Stimulated activated naive B cell treated with anti-CD40 and anti-IgM and Interleukin-4, amounts not matched to agents 10 μg/mL and 1 μg/mL and 100 μg/mL, for 72 hours (primary cell): ENCODE measurements at regions not wholly inside any gene's neighbourhood (a gene's known extent, or its start where the extent isn't known, plus 50 kb on each side); places are given as distances from the start of the nearest gene placed in this dataset.

Experiments used
- ATAC-seq, 2 donors: fragments of 150-1000 bp; cut with Tn5 transposase; replicated peaks; 2 replicates each; pipeline ENCODE4 v1.10.0; 2021; ENCODE audit warnings: moderate library complexity in 1 of 2
- DNase-seq: peaks from one replicate; pipeline ENCODE4 v3.0.0; 2021
- H3K27ac Mint-ChIP-seq: one replicate; pipeline ENCODE4 v1.8.0; 2022; ENCODE audit warnings: mild to moderate bottlenecking, mixed read lengths
- H3K27me3 Mint-ChIP-seq, 2 donors: one replicate each; pipeline ENCODE4 v1.8.0; 2022; ENCODE audit warnings: mixed read lengths in 2 of 2
- H3K36me3 Mint-ChIP-seq, 2 donors: one replicate each; pipeline ENCODE4 v1.8.0; 2022; ENCODE audit warnings: mixed read lengths in 2 of 2, mild to moderate bottlenecking in 1 of 2
- H3K4me1 Mint-ChIP-seq, 2 donors: one replicate each; pipeline ENCODE4 v1.8.0; 2022; ENCODE audit warnings: mixed read lengths in 2 of 2, mild to moderate bottlenecking in 1 of 2
- H3K4me3 Mint-ChIP-seq, 2 donors: one replicate each; pipeline ENCODE4 v1.8.0; 2022; ENCODE audit warnings: mild to moderate bottlenecking in 2 of 2, mixed read lengths in 2 of 2, moderate library complexity in 1 of 2
- H3K9me3 Mint-ChIP-seq, 2 donors: one replicate each; pipeline ENCODE4 v1.8.0; 2022; ENCODE audit warnings: mixed read lengths in 2 of 2, mild to moderate bottlenecking in 1 of 2

GRCh38 chr15:81480645-81481053 is 106.6 kb upstream of the TMC3 start:
- DNase-seq (peak; percentile 9), ATAC-seq (peak; percentile 60)
- H3K27me3 Mint-ChIP-seq = no peaks in the 10 kb centered on the region
- peaks cover 4 to 7% of the 10 kb centered on the region in 2 donors for H3K4me1 Mint-ChIP-seq
- no peaks in the 10 kb centered on the region for H3K36me3 Mint-ChIP-seq
- H3K9me3 Mint-ChIP-seq = no peaks in the 10 kb centered on the region
- peak overlapping the region; percentile 60 to 72 for H3K4me3 Mint-ChIP-seq
- no peak overlapping the region for H3K27ac Mint-ChIP-seq

DNA sequence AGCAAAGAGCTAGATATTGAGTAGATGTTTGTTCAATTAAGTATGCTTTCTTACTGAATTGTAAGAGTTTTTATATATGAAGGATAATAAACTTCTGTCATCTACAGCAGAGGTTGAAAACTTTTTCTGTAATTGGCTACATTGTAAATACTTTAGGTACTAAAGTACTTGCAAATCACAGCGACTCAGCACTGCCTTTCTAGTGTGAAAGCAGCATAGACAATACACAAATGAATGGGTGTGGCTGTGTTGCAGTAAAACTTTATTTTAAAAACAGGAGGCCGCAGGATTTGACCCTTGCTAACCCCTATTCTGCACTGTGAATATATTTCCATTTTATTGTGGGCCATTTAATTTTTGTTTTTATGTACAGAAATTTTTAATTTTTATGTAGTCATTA is 104.3 kb upstream of the TMC3 start:
- no peak overlapping the region for H3K4me3 Mint-ChIP-seq
- no peak for ATAC-seq
- H3K36me3 Mint-ChIP-seq = no peaks in the 10 kb centered on the region
- peaks cover 4 to 7% of the 10 kb centered on the region in 2 donors for H3K4me1 Mint-ChIP-seq
- H3K9me3 Mint-ChIP-seq = no peaks in the 10 kb centered on the region
- DNase-seq = no peak
- no peaks in the 10 kb centered on the region for H3K27me3 Mint-ChIP-seq
- H3K27ac Mint-ChIP-seq = no peak overlapping the region

DNA sequence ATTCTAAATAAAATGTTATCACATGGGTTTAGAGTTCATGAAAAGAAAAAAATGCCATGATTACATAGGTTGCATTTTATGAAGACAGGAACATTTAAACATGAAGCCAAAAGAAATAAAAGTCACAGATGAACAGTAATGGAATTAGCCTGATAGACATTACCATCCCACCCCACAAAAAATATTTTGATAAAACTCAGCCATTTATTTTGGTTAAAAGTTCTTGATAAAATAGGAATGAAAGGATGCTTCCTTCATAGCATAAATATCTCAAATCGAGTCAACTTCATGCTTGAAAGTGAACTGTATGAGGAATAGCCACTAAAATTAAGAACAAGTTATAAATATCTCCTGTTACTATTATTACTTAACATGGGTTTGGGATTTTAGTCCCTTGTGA is 101.9 kb upstream of the TMC3 start:
- Mint-ChIP-seq H3K4me1 (peaks cover 2 to 4% of the 10 kb centered on the region in 2 donors), H3K4me3 (no peak overlapping the region), H3K36me3 (no peaks in the 10 kb centered on the region), H3K9me3 (no peaks in the 10 kb centered on the region), H3K27ac (no peak overlapping the region), H3K27me3 (peaks cover 0 to 7% of the 10 kb centered on the region in 2 donors)
- no peak for ATAC-seq
- no peak for DNase-seq

GRCh38 chr15:81475471-81475870 is 101.5 kb upstream of the TMC3 start:
- Mint-ChIP-seq H3K4me3 (no peak overlapping the region), H3K4me1 (no peaks in the 10 kb centered on the region), H3K9me3 (no peaks in the 10 kb centered on the region), H3K27me3 (peaks cover 0 to 7% of the 10 kb centered on the region in 2 donors), H3K36me3 (no peaks in the 10 kb centered on the region), H3K27ac (no peak overlapping the region)
- ATAC-seq = no peak
- DNase-seq = no peak

- ATAC-seq (no peak), DNase-seq (no peak)
- H3K27me3 Mint-ChIP-seq = peaks cover 0 to 7% of the 10 kb centered on the region in 2 donors
- H3K27ac Mint-ChIP-seq = no peak overlapping the region
- H3K4me3 Mint-ChIP-seq = no peak overlapping the region
- no peaks in the 10 kb centered on the region for H3K9me3 Mint-ChIP-seq
- no peaks in the 10 kb centered on the region for H3K4me1 Mint-ChIP-seq
- H3K36me3 Mint-ChIP-seq = no peaks in the 10 kb centered on the region
These were observed 99.9 kb upstream of the TMC3 start for GRCh38 chr15:81473946-81474345.

- H3K27ac Mint-ChIP-seq = no peak overlapping the region
- DNase-seq (no peak), ATAC-seq (no peak)
- no peak overlapping the region for H3K4me3 Mint-ChIP-seq
- peaks cover 0 to 7% of the 10 kb centered on the region in 2 donors for H3K27me3 Mint-ChIP-seq
- H3K36me3 Mint-ChIP-seq = no peaks in the 10 kb centered on the region
- H3K9me3 Mint-ChIP-seq = no peaks in the 10 kb centered on the region
- H3K4me1 Mint-ChIP-seq = no peaks in the 10 kb centered on the region
These were observed 99.2 kb upstream of the TMC3 start for GRCh38 chr15:81473177-81473576.

- Mint-ChIP-seq H3K27me3 (peaks cover 6 to 12% of the 10 kb centered on the region in 2 donors), H3K4me1 (no peaks in the 10 kb centered on the region), H3K4me3 (no peak overlapping the region)
These were observed 97.1 kb upstream of the TMC3 start for GRCh38 chr15:81471151-81471550.

DNA sequence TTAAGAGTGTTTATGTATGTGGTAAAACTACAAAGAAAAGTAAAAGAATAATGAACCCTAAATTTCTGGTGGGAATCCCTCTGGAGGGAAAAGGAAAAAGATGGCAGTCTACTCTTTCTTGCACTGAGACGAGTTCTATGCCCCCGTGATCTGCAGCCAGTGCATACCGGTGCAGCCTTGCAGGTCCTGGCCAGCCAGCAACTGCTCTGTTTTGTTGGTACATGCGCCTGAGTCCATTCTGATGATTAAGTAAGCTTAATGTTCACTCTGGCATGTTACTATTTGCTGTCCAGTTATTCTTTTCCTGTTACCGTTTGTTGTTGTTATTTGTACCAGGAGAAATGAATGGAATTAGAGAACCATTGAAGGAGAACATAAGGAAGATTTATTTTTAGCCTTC is 95.1 kb upstream of the TMC3 start:
- peaks cover 6 to 10% of the 10 kb centered on the region in 2 donors for H3K36me3 Mint-ChIP-seq
- H3K27ac Mint-ChIP-seq = no peak overlapping the region
- no peak for ATAC-seq
- peaks cover 12% of the 10 kb centered on the region in 2 donors for H3K27me3 Mint-ChIP-seq
- no peak for DNase-seq
- H3K4me1 Mint-ChIP-seq = no peaks in the 10 kb centered on the region
- peaks cover 13 to 24% of the 10 kb centered on the region in 2 donors for H3K9me3 Mint-ChIP-seq
- H3K4me3 Mint-ChIP-seq = no peak overlapping the region

More at GRCh38 chr15:81471151-81471550, 97.1 kb upstream of the TMC3 start:
- ATAC-seq = no peak
- no peak for DNase-seq
- Mint-ChIP-seq H3K27ac (no peak overlapping the region), H3K36me3 (no peaks in the 10 kb centered on the region), H3K9me3 (peaks cover 2 to 6% of the 10 kb centered on the region in 2 donors)

- Mint-ChIP-seq H3K27ac (no peak overlapping the region), H3K9me3 (peaks cover 22 to 35% of the 10 kb centered on the region in 2 donors), H3K4me1 (no peaks in the 10 kb centered on the region), H3K4me3 (no peak overlapping the region), H3K27me3 (peaks cover 12% of the 10 kb centered on the region in 2 donors), H3K36me3 (peaks cover 6 to 21% of the 10 kb centered on the region in 2 donors)
- DNase-seq (no peak), ATAC-seq (no peak)
These were observed 92.7 kb upstream of the TMC3 start for GRCh38 chr15:81466741-81467140.

- peaks cover 4 to 14% of the 10 kb centered on the region in 2 donors for H3K4me1 Mint-ChIP-seq
- DNase-seq (no peak), ATAC-seq (no peak)
- H3K27me3 Mint-ChIP-seq = no peaks in the 10 kb centered on the region
- H3K4me3 Mint-ChIP-seq = no peak overlapping the region
- peaks cover 2 to 11% of the 10 kb centered on the region in 2 donors for H3K36me3 Mint-ChIP-seq
- peaks cover 0 to 8% of the 10 kb centered on the region in 2 donors for H3K9me3 Mint-ChIP-seq
- no peak overlapping the region for H3K27ac Mint-ChIP-seq
These were observed 80.0 kb upstream of the TMC3 start for GRCh38 chr15:81454024-81454423.

GRCh38 chr15:81450721-81451120 is 76.7 kb upstream of the TMC3 start:
- Mint-ChIP-seq H3K4me3 (no peak overlapping the region), H3K27me3 (no peaks in the 10 kb centered on the region), H3K9me3 (peaks cover 0 to 10% of the 10 kb centered on the region in 2 donors), H3K4me1 (peaks cover 0 to 5% of the 10 kb centered on the region in 2 donors), H3K27ac (no peak overlapping the region), H3K36me3 (peaks cover 0 to 3% of the 10 kb centered on the region in 2 donors)
- no peak for ATAC-seq
- DNase-seq = no peak

- ATAC-seq = no peak
- peaks cover 0 to 3% of the 10 kb centered on the region in 2 donors for H3K36me3 Mint-ChIP-seq
- peaks cover 0 to 5% of the 10 kb centered on the region in 2 donors for H3K4me1 Mint-ChIP-seq
- peaks cover 0 to 13% of the 10 kb centered on the region in 2 donors for H3K9me3 Mint-ChIP-seq
- H3K4me3 Mint-ChIP-seq = no peak overlapping the region
- no peak for DNase-seq
- no peaks in the 10 kb centered on the region for H3K27me3 Mint-ChIP-seq
- no peak overlapping the region for H3K27ac Mint-ChIP-seq
These were observed 75.9 kb upstream of the TMC3 start for GRCh38 chr15:81449836-81450474.

DNA sequence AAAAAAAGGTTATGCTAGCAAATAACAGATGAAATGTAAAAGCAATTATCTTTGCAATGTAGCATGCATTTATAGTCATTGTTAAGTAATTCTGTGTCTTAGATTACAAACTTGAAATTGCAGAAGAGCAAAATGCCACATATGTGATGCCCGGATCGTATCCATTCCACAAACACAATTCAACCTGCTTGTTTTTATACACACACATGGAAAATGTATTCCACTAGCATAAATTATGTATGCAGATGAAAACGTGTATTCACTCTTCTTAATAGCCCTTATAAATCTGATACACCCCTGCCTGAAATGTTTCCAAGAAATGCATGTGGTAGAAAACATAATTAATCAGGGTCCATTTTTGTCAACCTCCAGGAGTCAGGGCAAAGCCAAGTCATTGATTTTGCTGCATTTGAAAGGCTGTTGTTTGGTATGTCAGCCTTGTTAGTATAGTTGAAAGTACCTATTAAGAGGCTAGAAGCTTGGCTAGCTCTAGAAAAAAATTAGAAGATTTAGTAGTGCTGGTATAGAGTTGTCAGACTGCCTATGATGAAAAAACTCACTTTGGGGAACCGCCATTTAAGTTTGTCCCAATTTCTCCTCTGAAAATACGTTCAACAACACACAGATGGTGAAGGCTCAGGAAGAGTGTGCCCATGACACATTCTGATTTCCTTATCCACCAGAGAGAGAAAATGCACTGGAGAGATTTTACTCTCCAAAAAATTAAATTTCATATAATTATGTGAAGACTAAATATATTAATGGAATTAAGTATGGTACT is 69.2 kb upstream of the TMC3 start:
- H3K9me3 Mint-ChIP-seq = peaks cover 0 to 10% of the 10 kb centered on the region in 2 donors
- H3K27ac Mint-ChIP-seq = no peak overlapping the region
- no peak overlapping the region for H3K4me3 Mint-ChIP-seq
- peaks cover 6 to 9% of the 10 kb centered on the region in 2 donors for H3K27me3 Mint-ChIP-seq
- peaks cover 0 to 3% of the 10 kb centered on the region in 2 donors for H3K36me3 Mint-ChIP-seq
- ATAC-seq (no peak), DNase-seq (no peak)
- no peaks in the 10 kb centered on the region for H3K4me1 Mint-ChIP-seq

DNA sequence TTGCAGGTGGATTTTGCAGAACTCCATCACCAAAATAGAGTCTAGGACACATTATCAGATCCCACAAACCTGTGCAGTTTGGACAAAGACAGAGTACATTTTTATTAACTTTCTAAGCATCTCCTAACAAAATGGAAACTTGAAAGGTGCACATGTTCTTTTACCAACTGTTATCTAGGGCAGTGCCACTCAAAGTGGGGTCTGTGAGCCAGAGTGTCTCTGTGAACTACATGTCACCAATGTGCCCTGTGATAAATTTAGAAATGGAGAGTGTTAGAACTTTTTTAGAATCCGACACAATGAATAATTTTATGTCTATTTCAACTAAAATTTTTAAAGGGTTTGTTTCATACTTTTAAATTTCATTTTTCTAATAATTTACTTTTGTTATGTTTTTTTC is 68.4 kb upstream of the TMC3 start:
- H3K9me3 Mint-ChIP-seq = peaks cover 0 to 10% of the 10 kb centered on the region in 2 donors
- H3K36me3 Mint-ChIP-seq = peaks cover 0 to 3% of the 10 kb centered on the region in 2 donors
- no peaks in the 10 kb centered on the region for H3K4me1 Mint-ChIP-seq
- no peak overlapping the region for H3K4me3 Mint-ChIP-seq
- H3K27me3 Mint-ChIP-seq = peaks cover 6 to 9% of the 10 kb centered on the region in 2 donors
- DNase-seq (no peak), ATAC-seq (no peak)
- H3K27ac Mint-ChIP-seq = no peak overlapping the region

GRCh38 chr15:81434851-81435250 is 60.8 kb upstream of the TMC3 start:
- DNase-seq (no peak), ATAC-seq (no peak)
- H3K27ac Mint-ChIP-seq = no peak overlapping the region
- H3K4me3 Mint-ChIP-seq = no peak overlapping the region
- H3K9me3 Mint-ChIP-seq = peaks cover 4 to 9% of the 10 kb centered on the region in 2 donors
- H3K36me3 Mint-ChIP-seq = peaks cover 1 to 4% of the 10 kb centered on the region in 2 donors
- peaks cover 5 to 15% of the 10 kb centered on the region in 2 donors for H3K27me3 Mint-ChIP-seq
- no peaks in the 10 kb centered on the region for H3K4me1 Mint-ChIP-seq
